H1 (cell line): ENCODE measurements at regions not wholly inside any gene's neighbourhood (a gene's known extent, or its start where the extent isn't known, plus 50 kb on each side); places are given as distances from the start of the nearest gene placed in this dataset.

ENCODE experiments used
- CTCF ChIA-PET: fragments of 300-600 bp; sonication (Branson Sonifier 250); formaldehyde crosslinking; loops from one replicate; lab custom pipeline; 2021; ENCODE audit not compliant: partially characterized antibody; lab: Charles Lee
- POLR2A ChIA-PET: fragments of 300-600 bp; sonication (Branson Sonifier 250); formaldehyde crosslinking; loops from one replicate; lab custom pipeline; 2021; ENCODE audit warnings: inconsistent platforms; ENCODE audit not compliant: partially characterized antibody; lab: Charles Lee
- DNase-seq, 2 experiments: peaks; one replicate each; pipeline versions ENCODE4 v3.0.0 to v3.0.0-alpha.2; 2010 to 2022; ENCODE audit warnings: low spot score in 2 of 2, low read depth in 1 of 2, mixed read lengths in 1 of 2
- FAIRE-seq: peaks from 2 replicates; lab custom pipeline; 2011; peaks lifted over from hg19 to GRCh38; lab: Jason Lieb, UNC
- H2AFZ ChIP-seq: 2 replicates; pipeline ENCODE4 v1.8.1; 2012; ENCODE audit warnings: low read length, inconsistent platforms
- H2AK5ac ChIP-seq: 2 replicates; pipeline ENCODE4 v1.6.1; 2013; ENCODE audit warnings: low read depth, low read length
- H2BK120ac ChIP-seq: replicated peaks from 2 replicates; pipeline ENCODE3; 2013; ENCODE audit warnings: low read depth, low read length, inconsistent platforms
- H2BK12ac ChIP-seq: 2 replicates; pipeline ENCODE4 v1.6.1; 2013; ENCODE audit warnings: low read depth, low read length
- H2BK15ac ChIP-seq: 2 replicates; pipeline ENCODE4 v1.6.1; 2013; ENCODE audit warnings: low read length
- H2BK20ac ChIP-seq: 2 replicates; pipeline ENCODE4 v1.6.1; 2013; ENCODE audit warnings: low read length
- H2BK5ac ChIP-seq: 2 replicates; pipeline ENCODE4 v1.6.1; 2013; ENCODE audit warnings: low read depth, low read length
- H3K14ac ChIP-seq: 2 replicates; pipeline ENCODE4 v1.6.1; 2013; ENCODE audit warnings: inconsistent platforms; ENCODE audit not compliant: insufficient read length
- H3K18ac ChIP-seq: 2 replicates; pipeline ENCODE4 v1.6.1; 2013; ENCODE audit warnings: low read length; ENCODE audit errors: extremely low read depth
- H3K23ac ChIP-seq: 2 replicates; pipeline ENCODE4 v1.6.1; 2013; ENCODE audit warnings: inconsistent platforms; ENCODE audit not compliant: insufficient read length
- H3K23me2 ChIP-seq: 2 replicates; pipeline ENCODE4 v1.6.1; 2013; ENCODE audit warnings: low read depth, low read length
- H3K27ac ChIP-seq: 2 replicates; pipeline ENCODE4 v1.6.1; 2011; ENCODE audit warnings: low read depth, low read length, inconsistent platforms
- H3K27me3 ChIP-seq, 4 experiments: replicated peaks in 1 of 4; 1 replicate in 1 of 4; 2 replicates in 3 of 4; pipeline versions ENCODE4 v1.6.1 to v1.8.1; 2011 to 2013; ENCODE audit warnings: low read length in 3 of 4, mild to moderate bottlenecking in 3 of 4, inconsistent platforms in 2 of 4, mixed read lengths in 2 of 4, moderate library complexity in 1 of 4; ENCODE audit not compliant: control insufficient read depth in 3 of 4, insufficient read depth in 3 of 4; ENCODE audit errors: extremely low read depth in 1 of 4
- H3K36me3 ChIP-seq, 4 experiments: 2 replicates each; pipeline versions ENCODE4 v1.6.1 to v1.8.1; 2011 to 2013; ENCODE audit warnings: mild to moderate bottlenecking in 4 of 4, low read length in 3 of 4, moderate library complexity in 2 of 4, control low read depth in 1 of 4, inconsistent platforms in 1 of 4; ENCODE audit not compliant: insufficient read depth in 4 of 4, control insufficient read depth in 2 of 4
- H3K4ac ChIP-seq: replicated peaks from 2 replicates; pipeline ENCODE3; 2013; ENCODE audit warnings: low read length, low read depth, mixed read lengths, inconsistent platforms; ENCODE audit not compliant: insufficient read length
- H3K4me1 ChIP-seq, 4 experiments: replicated peaks in 1 of 4; 1 replicate in 1 of 4; 2 replicates in 3 of 4; pipeline versions ENCODE4 v1.6.1 to v1.8.1; 2011 to 2013; ENCODE audit warnings: low read length in 3 of 4, inconsistent platforms in 2 of 4, mixed read lengths in 1 of 4; ENCODE audit not compliant: insufficient read depth in 4 of 4, control insufficient read depth in 3 of 4
- H3K4me2 ChIP-seq, 2 experiments: 2 replicates each; pipeline versions ENCODE4 v1.6.1 to v1.8.1; 2011 to 2013; ENCODE audit warnings: low read depth in 2 of 2, low read length in 2 of 2, control low read depth in 1 of 2, inconsistent platforms in 1 of 2, mild to moderate bottlenecking in 1 of 2; ENCODE audit not compliant: insufficient read depth in 1 of 2
- H3K4me3 ChIP-seq, 4 experiments: fragments of 200-600, 300-600 bp in 1 of 4; sonication (generic), shearing (Covaris generic), sonication (Bioruptor Twin) in 1 of 4; 2 replicates each; pipeline versions ENCODE4 v1.5.1 to v1.8.1; 2011 to 2016; ENCODE audit warnings: low read length in 4 of 4, low read depth in 3 of 4, control low read depth in 2 of 4, inconsistent platforms in 2 of 4, mild to moderate bottlenecking in 2 of 4, mixed read lengths in 1 of 4, moderate library complexity in 1 of 4; ENCODE audit not compliant: insufficient read depth in 2 of 4; ENCODE audit errors: extremely low read depth in 1 of 4
- H3K56ac ChIP-seq: replicated peaks from 2 replicates; pipeline ENCODE3; 2013; ENCODE audit warnings: low read depth, mild to moderate bottlenecking, mixed read lengths, low read length, inconsistent platforms; ENCODE audit not compliant: insufficient read length
- H3K79me1 ChIP-seq: 2 replicates; pipeline ENCODE4 v1.6.1; 2013; ENCODE audit warnings: low read depth, low read length, control low read depth
- H3K79me2 ChIP-seq, 2 experiments: 2 replicates each; pipeline versions ENCODE4 v1.6.1 to v1.8.1; 2012 to 2013; ENCODE audit warnings: low read length in 2 of 2, mild to moderate bottlenecking in 2 of 2, inconsistent platforms in 1 of 2; ENCODE audit not compliant: insufficient read depth in 2 of 2, control insufficient read depth in 1 of 2
- H3K9ac ChIP-seq, 4 experiments: replicated peaks in 1 of 4; 1 replicate in 1 of 4; 2 replicates in 3 of 4; pipeline versions ENCODE4 v1.6.1 to v1.8.1; 2011 to 2013; ENCODE audit warnings: low read depth in 3 of 4, low read length in 3 of 4, control low read depth in 2 of 4, mild to moderate bottlenecking in 2 of 4, moderate library complexity in 2 of 4, inconsistent platforms in 1 of 4; ENCODE audit errors: extremely low read depth in 1 of 4
- H3K9me3 ChIP-seq, 2 experiments: 2 replicates each; pipeline versions ENCODE4 v1.6.1 to v1.8.1; 2012 to 2013; ENCODE audit warnings: mild to moderate bottlenecking in 2 of 2, moderate library complexity in 2 of 2, control low read depth in 1 of 2, inconsistent platforms in 1 of 2, low read depth in 1 of 2, low read length in 1 of 2, mixed read lengths in 1 of 2; ENCODE audit not compliant: insufficient read depth in 2 of 2
- H4K20me1 ChIP-seq, 2 experiments: replicated peaks in 1 of 2; 2 replicates each; pipeline versions ENCODE3 to v1.8.1; 2011 to 2013; ENCODE audit warnings: inconsistent platforms in 2 of 2, low read length in 2 of 2, mild to moderate bottlenecking in 1 of 2; ENCODE audit not compliant: insufficient read depth in 2 of 2, control insufficient read depth in 1 of 2
- H4K5ac ChIP-seq: 2 replicates; pipeline ENCODE4 v1.6.1; 2013; ENCODE audit warnings: low read length, low read depth, mixed read lengths, inconsistent platforms; ENCODE audit not compliant: insufficient read length
- H4K8ac ChIP-seq: 2 replicates; pipeline ENCODE4 v1.8.0; 2013; ENCODE audit warnings: mild to moderate bottlenecking, moderate library complexity, low read length, inconsistent platforms; ENCODE audit not compliant: insufficient read depth; ENCODE audit errors: extremely low read depth
- H4K91ac ChIP-seq: replicated peaks from 2 replicates; pipeline ENCODE3; 2013; ENCODE audit warnings: low read length, mixed read lengths, inconsistent platforms; ENCODE audit not compliant: insufficient read length
- ASH2L ChIP-seq: fragments of 200-600, 300-600 bp; sonication (generic); IDR thresholded peaks from one replicate; pipeline ENCODE4 v1.7.1; 2017; ENCODE audit warnings: low read length
- CREB1 ChIP-seq: IDR thresholded peaks from 2 replicates; pipeline ENCODE4 v1.6.1; 2012; ENCODE audit warnings: inconsistent platforms
- RFX5 ChIP-seq: IDR thresholded peaks from 2 replicates; pipeline ENCODE4 v1.6.1; 2011; ENCODE audit warnings: low read depth, low read length, improper control_type of control experiment, borderline replicate concordance
- SIN3A ChIP-seq, 2 experiments: IDR thresholded peaks in 1 of 2; conservative IDR thresholded peaks in 1 of 2; 2 replicates each; pipeline ENCODE4 v1.6.1; 2011 to 2012; ENCODE audit warnings: low read length in 2 of 2, improper control_type of control experiment in 1 of 2, low read depth in 1 of 2, mild to moderate bottlenecking in 1 of 2
- SP1 ChIP-seq: IDR thresholded peaks from 2 replicates; pipeline ENCODE4 v1.6.1; 2011; ENCODE audit warnings: low read depth, low read length
- SUZ12 ChIP-seq: fragments of 200-600 bp; sonication (generic); IDR thresholded peaks from 2 replicates; pipeline ENCODE4 v1.6.1; 2012; ENCODE audit warnings: mild to moderate bottlenecking, inconsistent platforms, low read length, moderate library complexity, mixed read lengths
- TCF12 ChIP-seq: IDR thresholded peaks from 2 replicates; pipeline ENCODE4 v1.6.1; 2011; ENCODE audit warnings: low read depth, mild to moderate bottlenecking, low read length
- WGBS, 2 experiments: shearing (Covaris generic) in 1 of 2; methylation state at CpG; one replicate each; pipeline versions ENCODE4 v1.1.6 to v1.1.7; 2013 to 2015; ENCODE audit warnings: low lambda C conversion rate in 2 of 2, mixed read lengths in 2 of 2, inconsistent platforms in 1 of 2, low coverage in 1 of 2, missing lambda C conversion rate in 1 of 2; ENCODE audit not compliant: insufficient replicate concordance in 2 of 2, insufficient coverage in 1 of 2, insufficient read length in 1 of 2; ENCODE audit errors: extremely low coverage in 1 of 2, missing lambda C conversion rate in 1 of 2; 5-methylcytosine and 5-hydroxymethylcytosine counted together

GRCh38 chr10:58955615-58956014, 220.8 kb upstream of the PHYHIPL start:
- no peak overlapping the region for H3K9ac ChIP-seq
- H2AK5ac ChIP-seq = no peak overlapping the region
- H2BK12ac ChIP-seq = no peak overlapping the region
- no peak overlapping the region for H3K14ac ChIP-seq
- H3K23ac ChIP-seq = no peak overlapping the region
- H4K91ac ChIP-seq = no peak overlapping the region
- H3K79me2 ChIP-seq = no peaks in the 10 kb centered on the region
- no peaks in the 10 kb centered on the region for H4K20me1 ChIP-seq
- no peak overlapping the region for H3K18ac ChIP-seq
- H4K8ac ChIP-seq = no peak overlapping the region
- H3K4me2 ChIP-seq = no peak overlapping the region
- no peak for TF ChIP-seq SP1
- no peak for TF ChIP-seq SIN3A (conservative IDR thresholded peaks at IDR 0.05 in 1 of 2, IDR thresholded peaks at IDR 0.05 in 1 of 2; ENCODE audit: low read depth in 1 of 2, low read length in 2 of 2)
- no peak for TF ChIP-seq CREB1
- TF ChIP-seq SUZ12 = no peak
- TF ChIP-seq RFX5 = no peak
- TF ChIP-seq ASH2L = no peak
- TF ChIP-seq TCF12 = no peak
- H2BK15ac ChIP-seq = no peak overlapping the region
- no peaks in the 10 kb centered on the region for H3K9me3 ChIP-seq
- ChIA-PET CTCF (interaction anchor here (0.5 to 1.4 kb wide), 5 partner anchors 8 to 616 kb away, joined by 3 read pairs; no protein-coding TSS in a partner anchor), POLR2A (no interaction called here)
- H3K4ac ChIP-seq = no peak overlapping the region
- H3K23me2 ChIP-seq = no peaks in the 10 kb centered on the region
- H3K4me1 ChIP-seq = no peaks in the 10 kb centered on the region
- no peak overlapping the region for H3K56ac ChIP-seq
- WGBS, 2 experiments = 94% methylated on average over 1 of the region's 1 CpG; no CpG with 5 or more reads in 1 of the 2 experiments
- DNase-seq = no peak
- no peak overlapping the region for H3K27ac ChIP-seq
- no peaks in the 10 kb centered on the region for H3K27me3 ChIP-seq
- H3K36me3 ChIP-seq = no peaks in the 10 kb centered on the region
- no peak for FAIRE-seq
- no peak overlapping the region for H2BK20ac ChIP-seq
- H3K4me3 ChIP-seq = no peak overlapping the region
- H2BK5ac ChIP-seq = no peak overlapping the region
- H2BK120ac ChIP-seq = no peak overlapping the region
- no peak overlapping the region for H4K5ac ChIP-seq
- H3K79me1 ChIP-seq = no peaks in the 10 kb centered on the region
- no peak overlapping the region for H2AFZ ChIP-seq
